ENCODE measurements at regions not wholly inside any gene's neighbourhood (a gene's known extent, or its start where the extent isn't known, plus 50 kb on each side); places are given as distances from the start of the nearest gene placed in this dataset.

DNA sequence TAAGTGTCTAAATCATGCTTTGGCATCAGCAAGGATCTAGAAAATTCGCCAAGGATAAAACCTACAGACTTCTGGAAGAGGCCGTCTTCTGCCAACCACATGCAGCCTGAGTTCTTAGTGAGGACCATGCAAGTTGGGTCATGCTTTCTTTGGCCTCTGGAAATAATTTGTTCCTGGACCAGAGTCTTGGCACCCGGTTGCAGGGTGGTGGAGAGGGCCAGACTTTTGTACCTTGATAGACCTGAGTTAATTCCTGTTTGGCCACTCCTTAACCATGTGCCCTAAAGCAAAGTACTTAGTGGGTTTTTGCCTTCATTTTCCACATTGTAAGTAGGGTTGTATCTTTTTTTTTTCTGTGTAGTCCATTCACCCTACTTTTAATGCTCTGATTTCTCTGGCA, 283.4 kb upstream of the IRX5 start:
- TF ChIP-seq, protein P1, sequence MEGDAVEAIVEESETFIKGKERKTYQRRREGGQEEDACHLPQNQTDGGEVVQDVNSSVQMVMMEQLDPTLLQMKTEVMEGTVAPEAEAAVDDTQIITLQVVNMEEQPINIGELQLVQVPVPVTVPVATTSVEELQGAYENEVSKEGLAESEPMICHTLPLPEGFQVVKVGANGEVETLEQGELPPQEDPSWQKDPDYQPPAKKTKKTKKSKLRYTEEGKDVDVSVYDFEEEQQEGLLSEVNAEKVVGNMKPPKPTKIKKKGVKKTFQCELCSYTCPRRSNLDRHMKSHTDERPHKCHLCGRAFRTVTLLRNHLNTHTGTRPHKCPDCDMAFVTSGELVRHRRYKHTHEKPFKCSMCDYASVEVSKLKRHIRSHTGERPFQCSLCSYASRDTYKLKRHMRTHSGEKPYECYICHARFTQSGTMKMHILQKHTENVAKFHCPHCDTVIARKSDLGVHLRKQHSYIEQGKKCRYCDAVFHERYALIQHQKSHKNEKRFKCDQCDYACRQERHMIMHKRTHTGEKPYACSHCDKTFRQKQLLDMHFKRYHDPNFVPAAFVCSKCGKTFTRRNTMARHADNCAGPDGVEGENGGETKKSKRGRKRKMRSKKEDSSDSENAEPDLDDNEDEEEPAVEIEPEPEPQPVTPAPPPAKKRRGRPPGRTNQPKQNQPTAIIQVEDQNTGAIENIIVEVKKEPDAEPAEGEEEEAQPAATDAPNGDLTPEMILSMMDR (IDR thresholded peaks at IDR 0.05) = no peak
- TF ChIP-seq, protein P2, sequence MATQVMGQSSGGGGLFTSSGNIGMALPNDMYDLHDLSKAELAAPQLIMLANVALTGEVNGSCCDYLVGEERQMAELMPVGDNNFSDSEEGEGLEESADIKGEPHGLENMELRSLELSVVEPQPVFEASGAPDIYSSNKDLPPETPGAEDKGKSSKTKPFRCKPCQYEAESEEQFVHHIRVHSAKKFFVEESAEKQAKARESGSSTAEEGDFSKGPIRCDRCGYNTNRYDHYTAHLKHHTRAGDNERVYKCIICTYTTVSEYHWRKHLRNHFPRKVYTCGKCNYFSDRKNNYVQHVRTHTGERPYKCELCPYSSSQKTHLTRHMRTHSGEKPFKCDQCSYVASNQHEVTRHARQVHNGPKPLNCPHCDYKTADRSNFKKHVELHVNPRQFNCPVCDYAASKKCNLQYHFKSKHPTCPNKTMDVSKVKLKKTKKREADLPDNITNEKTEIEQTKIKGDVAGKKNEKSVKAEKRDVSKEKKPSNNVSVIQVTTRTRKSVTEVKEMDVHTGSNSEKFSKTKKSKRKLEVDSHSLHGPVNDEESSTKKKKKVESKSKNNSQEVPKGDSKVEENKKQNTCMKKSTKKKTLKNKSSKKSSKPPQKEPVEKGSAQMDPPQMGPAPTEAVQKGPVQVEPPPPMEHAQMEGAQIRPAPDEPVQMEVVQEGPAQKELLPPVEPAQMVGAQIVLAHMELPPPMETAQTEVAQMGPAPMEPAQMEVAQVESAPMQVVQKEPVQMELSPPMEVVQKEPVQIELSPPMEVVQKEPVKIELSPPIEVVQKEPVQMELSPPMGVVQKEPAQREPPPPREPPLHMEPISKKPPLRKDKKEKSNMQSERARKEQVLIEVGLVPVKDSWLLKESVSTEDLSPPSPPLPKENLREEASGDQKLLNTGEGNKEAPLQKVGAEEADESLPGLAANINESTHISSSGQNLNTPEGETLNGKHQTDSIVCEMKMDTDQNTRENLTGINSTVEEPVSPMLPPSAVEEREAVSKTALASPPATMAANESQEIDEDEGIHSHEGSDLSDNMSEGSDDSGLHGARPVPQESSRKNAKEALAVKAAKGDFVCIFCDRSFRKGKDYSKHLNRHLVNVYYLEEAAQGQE (IDR thresholded peaks at IDR 0.05; ENCODE audit: insufficient read depth in 1 of 2, low read depth in 2 of 2, low read length in 1 of 2) = no peak
- TF ChIP-seq POLR2AphosphoS5 (IDR thresholded peaks at IDR 0.05; ENCODE audit: low read depth, low read length) (no peak), TCF7L2 (IDR thresholded peaks at IDR 0.05; ENCODE audit: low read depth, low read length) (no peak), SIN3A (IDR thresholded peaks at IDR 0.05; ENCODE audit: borderline replicate concordance, insufficient read depth, low read depth, low read length) (no peak)
